Ascending aorta (tissue), 2 donors: ENCODE measurements at regions not wholly inside any gene's neighbourhood (a gene's known extent, or its start where the extent isn't known, plus 50 kb on each side); places are given as distances from the start of the nearest gene placed in this dataset.

Experiments
- DNase-seq, 2 donors: peaks; one replicate each; pipeline ENCODE4 v3.0.0-alpha.2; 2019; ENCODE audit warnings: low spot score in 2 of 2
- H3K27ac ChIP-seq, 2 donors: fragments of 200-600 bp; sonication (generic); one replicate each; pipeline ENCODE4 v1.5.1; 2016 to 2017; ENCODE audit warnings: mild to moderate bottlenecking in 1 of 2
- H3K27me3 ChIP-seq: fragments of 200-600 bp; sonication (generic); one replicate; pipeline ENCODE4 v1.5.1; 2017
- H3K36me3 ChIP-seq, 2 donors: fragments of 200-600 bp; sonication (generic); one replicate each; pipeline ENCODE4 v1.5.1; 2016
- H3K4me1 ChIP-seq, 2 donors: fragments of 200-600 bp; sonication (generic); one replicate each; pipeline ENCODE4 v1.5.1; 2016 to 2017; ENCODE audit warnings: mild to moderate bottlenecking in 1 of 2
- H3K4me3 ChIP-seq, 2 donors: fragments of 200-600 bp; sonication (generic); one replicate each; pipeline ENCODE4 v1.5.1; 2016 to 2017; ENCODE audit warnings: mild to moderate bottlenecking in 1 of 2
- H3K9me3 ChIP-seq, 2 donors: fragments of 200-600 bp; sonication (generic); one replicate each; pipeline ENCODE4 v1.5.1; 2016
- intact Hi-C: fragments of 100-400 bp; cut with DNase I; formaldehyde crosslinking; loops from one replicate; pipeline ENCODE4 v1.15.1; 2023
- TF ChIP-seq, protein P1 (sequence below), 3 experiments: fragments of 200-600 bp in 2 of 3; fragments of 450-650 bp in 1 of 3; sonication (generic) in 2 of 3; IDR thresholded peaks; one replicate each; pipeline ENCODE4 v1.5.1; 2016 to 2019; ENCODE audit warnings: antibody characterized with exemption in 3 of 3, mild to moderate bottlenecking in 1 of 3, moderate library complexity in 1 of 3

- TF ChIP-seq, protein P1, sequence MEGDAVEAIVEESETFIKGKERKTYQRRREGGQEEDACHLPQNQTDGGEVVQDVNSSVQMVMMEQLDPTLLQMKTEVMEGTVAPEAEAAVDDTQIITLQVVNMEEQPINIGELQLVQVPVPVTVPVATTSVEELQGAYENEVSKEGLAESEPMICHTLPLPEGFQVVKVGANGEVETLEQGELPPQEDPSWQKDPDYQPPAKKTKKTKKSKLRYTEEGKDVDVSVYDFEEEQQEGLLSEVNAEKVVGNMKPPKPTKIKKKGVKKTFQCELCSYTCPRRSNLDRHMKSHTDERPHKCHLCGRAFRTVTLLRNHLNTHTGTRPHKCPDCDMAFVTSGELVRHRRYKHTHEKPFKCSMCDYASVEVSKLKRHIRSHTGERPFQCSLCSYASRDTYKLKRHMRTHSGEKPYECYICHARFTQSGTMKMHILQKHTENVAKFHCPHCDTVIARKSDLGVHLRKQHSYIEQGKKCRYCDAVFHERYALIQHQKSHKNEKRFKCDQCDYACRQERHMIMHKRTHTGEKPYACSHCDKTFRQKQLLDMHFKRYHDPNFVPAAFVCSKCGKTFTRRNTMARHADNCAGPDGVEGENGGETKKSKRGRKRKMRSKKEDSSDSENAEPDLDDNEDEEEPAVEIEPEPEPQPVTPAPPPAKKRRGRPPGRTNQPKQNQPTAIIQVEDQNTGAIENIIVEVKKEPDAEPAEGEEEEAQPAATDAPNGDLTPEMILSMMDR (IDR thresholded peaks at IDR 0.05): no peak
- no peak for DNase-seq
- intact Hi-C loops: no loop called here
Observed at GRCh38 chrX:114363346-114363745, 220.5 kb upstream of the HTR2C start.

GRCh38 chrX:114365065-114365834 is 218.6 kb upstream of the HTR2C start:
- intact Hi-C loops: no loop called here
- Histone ChIP-seq H3K9me3 (no peaks in the 10 kb centered on the region), H3K36me3 (no peaks in the 10 kb centered on the region), H3K27ac (no peak overlapping the region), H3K27me3 (no peaks in the 10 kb centered on the region), H3K4me1 (no peaks in the 10 kb centered on the region), H3K4me3 (no peak overlapping the region)
- DNase-seq: no peak
- TF ChIP-seq, protein P1 (IDR thresholded peaks at IDR 0.05): no peak

More at GRCh38 chrX:114363346-114363745, 220.5 kb upstream of the HTR2C start:
- H3K27me3 ChIP-seq: no peaks in the 10 kb centered on the region
- no peaks in the 10 kb centered on the region for H3K36me3 ChIP-seq
- H3K4me3 ChIP-seq: no peak overlapping the region
- H3K4me1 ChIP-seq: no peaks in the 10 kb centered on the region
- H3K27ac ChIP-seq: no peak overlapping the region
- H3K9me3 ChIP-seq: no peaks in the 10 kb centered on the region

DNA sequence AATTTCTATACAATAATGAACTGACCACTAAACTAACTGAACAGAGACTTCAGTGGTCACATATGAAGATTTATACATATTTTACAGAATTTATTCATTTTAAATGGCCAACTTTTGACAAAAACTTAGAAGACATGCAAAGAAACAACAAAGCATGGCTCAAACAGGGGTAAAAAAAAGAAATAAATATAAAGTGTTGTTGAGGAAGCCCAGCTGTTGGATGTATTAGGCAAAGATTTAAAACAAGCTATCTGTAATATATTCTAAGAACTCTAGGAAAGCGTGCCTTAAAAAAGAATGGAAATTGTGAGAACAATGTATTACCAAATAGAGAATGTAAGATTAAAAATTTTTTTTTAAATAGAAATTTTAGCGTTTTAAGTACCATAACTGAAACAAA is 210.9 kb upstream of the HTR2C start:
- TF ChIP-seq, protein P1 (IDR thresholded peaks at IDR 0.05): no peak
- Histone ChIP-seq H3K27me3 (no peaks in the 10 kb centered on the region), H3K4me1 (no peaks in the 10 kb centered on the region), H3K36me3 (no peaks in the 10 kb centered on the region), H3K4me3 (no peak overlapping the region), H3K9me3 (no peaks in the 10 kb centered on the region), H3K27ac (no peak overlapping the region)
- intact Hi-C loops: no loop called here
- no peak for DNase-seq

- no peaks in the 10 kb centered on the region for H3K36me3 ChIP-seq
- intact Hi-C loops: no loop called here
- H3K27me3 ChIP-seq: no peaks in the 10 kb centered on the region
- H3K27ac ChIP-seq: no peak overlapping the region
- no peaks in the 10 kb centered on the region for H3K9me3 ChIP-seq
- H3K4me1 ChIP-seq: no peaks in the 10 kb centered on the region
- TF ChIP-seq, protein P1 (IDR thresholded peaks at IDR 0.05): no peak
- no peak overlapping the region for H3K4me3 ChIP-seq
- DNase-seq: no peak
Observed at GRCh38 chrX:114390251-114390796, 193.6 kb upstream of the HTR2C start.
